ENCODE measurements at regions not wholly inside any gene's neighbourhood (a gene's known extent, or its start where the extent isn't known, plus 50 kb on each side); places are given as distances from the start of the nearest gene placed in this dataset.
"Not testable (repeated sequence)": the region's sequence is repeated elsewhere in the genome, so short reads cannot be mapped to it uniquely, and the experiment has no call there.

- TF ChIP-seq POLR2A, CTCF (IDR thresholded peaks at IDR 0.05): not testable (repeated sequence)
These were observed 175.9 kb upstream of the PLGLB2 start for GRCh38 chr2:87571889-87572465.

Measured in lower leg skin (tissue), 3 donors.